ENCODE measurements at regions not wholly inside any gene's neighbourhood (a gene's known extent, or its start where the extent isn't known, plus 50 kb on each side); places are given as distances from the start of the nearest gene placed in this dataset.

GRCh38 chr6:155962276-155962675 is 506.6 kb upstream of the NOX3 start:
- TF ChIP-seq POLR2A (IDR thresholded peaks at IDR 0.05) (no peak), CTCF (IDR thresholded peaks at IDR 0.05) (no peak)
